HL-60/S4 treated with retinoic acid at 250 ng/mL for 4 days and 3 days (cell line): ENCODE measurements at regions not wholly inside any gene's neighbourhood (a gene's known extent, or its start where the extent isn't known, plus 50 kb on each side); places are given as distances from the start of the nearest gene placed in this dataset.

ENCODE experiments used
- in situ Hi-C: fragments of 300-500 bp; cut with MboI; formaldehyde crosslinking; loops from 2 replicates; pipeline ENCODE4 v1.7.0; 2022; ENCODE audit warnings: low sequenced_read_pairs

GRCh38 chr12:98180603-98181002 is 334.8 kb upstream of the TMPO start:
- in situ Hi-C loops = no loop called here

- in situ Hi-C loops = no loop called here
These were observed 332.6 kb upstream of the TMPO start for GRCh38 chr12:98182821-98183220.

- in situ Hi-C loops = no loop called here
These were observed 329.8 kb upstream of the TMPO start for GRCh38 chr12:98185606-98186005.

- in situ Hi-C loops = no loop called here
These were observed 326.7 kb upstream of the TMPO start for GRCh38 chr12:98188650-98189077.

GRCh38 chr12:98194591-98194990 is 320.8 kb upstream of the TMPO start:
- in situ Hi-C loops = no loop called here

- in situ Hi-C loops = no loop called here
These were observed 317.0 kb upstream of the TMPO start for GRCh38 chr12:98198261-98198982.

GRCh38 chr12:98208816-98209215 is 306.6 kb upstream of the TMPO start:
- in situ Hi-C loops = no loop called here

GRCh38 chr12:98211909-98212695 is 303.3 kb upstream of the TMPO start:
- in situ Hi-C loops = no loop called here

GRCh38 chr12:98213556-98213955 is 301.8 kb upstream of the TMPO start:
- in situ Hi-C loops = no loop called here

GRCh38 chr12:98217257-98217656 is 298.1 kb upstream of the TMPO start:
- in situ Hi-C loops = no loop called here

- in situ Hi-C loops = no loop called here
These were observed 294.8 kb upstream of the TMPO start for GRCh38 chr12:98220636-98221035.

- in situ Hi-C loops = no loop called here
These were observed 294.1 kb upstream of the TMPO start for GRCh38 chr12:98221243-98221808.

- in situ Hi-C loops = no loop called here
These were observed 293.3 kb upstream of the TMPO start for GRCh38 chr12:98222135-98222534.

GRCh38 chr12:98224584-98225221 is 290.7 kb upstream of the TMPO start:
- in situ Hi-C loops = no loop called here

- in situ Hi-C loops = no loop called here
These were observed 288.2 kb upstream of the TMPO start for GRCh38 chr12:98227162-98227561.

- in situ Hi-C loops = no loop called here
These were observed 286.5 kb upstream of the TMPO start for GRCh38 chr12:98228683-98229539.

GRCh38 chr12:98229540-98229924 is 285.9 kb upstream of the TMPO start:
- in situ Hi-C loops = no loop called here

GRCh38 chr12:98232753-98233390 is 282.5 kb upstream of the TMPO start:
- in situ Hi-C loops = no loop called here

GRCh38 chr12:98235301-98235700 is 280.1 kb upstream of the TMPO start:
- in situ Hi-C loops = no loop called here

GRCh38 chr12:98238515-98239130 is 276.8 kb upstream of the TMPO start:
- in situ Hi-C loops = no loop called here
